ENCODE measurements at regions not wholly inside any gene's neighbourhood (a gene's known extent, or its start where the extent isn't known, plus 50 kb on each side); places are given as distances from the start of the nearest gene placed in this dataset. TPM values are rescaled to one million over a fixed set of nuclear protein-coding genes. Genes with fewer than 3 reads are reported as not detected.

Small RNA genes in the stretch of these regions (microRNA-seq; reads per million reads assigned to microRNA genes)
- gene MIR4306 = not detected
